Upper lobe of left lung (tissue), 4 donors: ENCODE measurements at regions not wholly inside any gene's neighbourhood (a gene's known extent, or its start where the extent isn't known, plus 50 kb on each side); places are given as distances from the start of the nearest gene placed in this dataset.

Source experiments
- CTCF ChIP-seq, 6 experiments: fragments of 450-650 bp in 4 of 6; fragments of 200-600 bp in 2 of 6; sonication (generic) in 2 of 6; IDR thresholded peaks; one replicate each; pipeline ENCODE4 v1.5.1; 2016 to 2019; ENCODE audit warnings: antibody characterized with exemption in 6 of 6
- EP300 ChIP-seq, 4 donors: sonication (generic); formaldehyde crosslinking; IDR thresholded peaks; one replicate each; pipeline ENCODE4 v1.5.1; 2017; ENCODE audit warnings: antibody characterized with exemption in 4 of 4, control low read depth in 2 of 4
- POLR2A ChIP-seq, 4 donors: fragments of 450-650 bp; IDR thresholded peaks; one replicate each; pipeline ENCODE4 v1.5.1; 2016 to 2017; ENCODE audit warnings: antibody characterized with exemption in 4 of 4, mild to moderate bottlenecking in 2 of 4
- POLR2AphosphoS5 ChIP-seq, 2 donors: sonication (generic); formaldehyde crosslinking; IDR thresholded peaks; one replicate each; pipeline ENCODE4 v1.5.1; 2017; ENCODE audit warnings: antibody characterized with exemption in 2 of 2

DNA sequence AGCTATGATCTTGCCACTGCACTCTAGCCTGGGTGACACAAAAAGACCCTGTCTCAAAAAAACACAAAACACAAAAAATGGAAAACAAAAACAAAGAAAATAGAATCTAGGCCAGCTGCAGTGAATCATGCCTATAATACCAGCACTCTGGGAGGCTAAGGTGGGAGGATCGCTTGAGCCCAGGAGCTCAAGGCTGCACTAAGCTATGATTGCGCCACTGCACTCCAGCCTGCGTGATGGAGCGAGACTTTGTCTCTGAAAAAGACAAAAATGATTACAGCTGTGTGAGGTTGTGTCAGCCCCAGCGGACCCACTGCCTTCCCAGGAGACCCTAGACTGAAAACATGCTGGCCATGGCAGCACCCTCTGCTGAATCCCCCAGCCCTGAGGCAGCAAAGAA, 80.2 kb upstream of the ZBTB40 start:
- TF ChIP-seq CTCF (IDR thresholded peaks at IDR 0.05), result no peak
- no peak for TF ChIP-seq POLR2A (IDR thresholded peaks at IDR 0.05)
- TF ChIP-seq EP300 (IDR thresholded peaks at IDR 0.05), result no peak
- TF ChIP-seq POLR2AphosphoS5 (IDR thresholded peaks at IDR 0.05), result no peak
